ENCODE measurements at regions not wholly inside any gene's neighbourhood (a gene's known extent, or its start where the extent isn't known, plus 50 kb on each side); places are given as distances from the start of the nearest gene placed in this dataset.
A peak's percentile ranks its signal among the peaks of the same experiment; 100 is the strongest.
"Not testable (repeated sequence)": the region's sequence is repeated elsewhere in the genome, so short reads cannot be mapped to it uniquely, and the experiment has no call there.

GRCh38 chr9:89686621-89687020 lies 81.8 kb downstream of the GADD45G start:
- intact Hi-C loops (cut with micrococcal nuclease): no loop called here
- Mint-ChIP-seq H3K27ac (ENCODE audit: low read depth, unreplicated experiment) (peak overlapping the region; percentile 2), H3K4me3 (ENCODE audit: unreplicated experiment) (no peak overlapping the region), H3K27me3 (ENCODE audit: insufficient read depth, unreplicated experiment) (no peaks in the 10 kb centered on the region), H3K9me3 (ENCODE audit: unreplicated experiment) (no peaks in the 10 kb centered on the region), H3K4me1 (ENCODE audit: insufficient read depth, unreplicated experiment) (peaks cover 11% of the 10 kb centered on the region), H3K36me3 (ENCODE audit: insufficient read depth, unreplicated experiment) (no peaks in the 10 kb centered on the region)
- no peak for DNase-seq (ENCODE audit: unreplicated experiment)
- TF ChIP-seq CTCF (IDR thresholded peaks at IDR 0.05; ENCODE audit: unreplicated experiment): no peak
- ChIA-PET CTCF (interaction anchor here (0.6 to 1.5 kb wide), 8 partner anchors 24 to 415 kb away, joined by 3 to 7 read pairs (median 3); no protein-coding TSS in a partner anchor), POLR2A (interaction anchor here (0.7 to 1.4 kb wide), 6 partner anchors 12 to 187 kb away, joined by 3 to 7 read pairs (median 4); no protein-coding TSS in a partner anchor)
- TSS peak; percentile 92 for BruUV-seq (replicated peaks)

GRCh38 chr9:89687188-89687587 lies 82.4 kb downstream of the GADD45G start:
- ChIA-PET CTCF (interaction anchor here (0.7 to 1.5 kb wide), 3 partner anchors 23 to 413 kb away, joined by 3 read pairs; no protein-coding TSS in a partner anchor), POLR2A (no interaction called here)
- intact Hi-C loops (cut with micrococcal nuclease): no loop called here
- no peak overlapping the region for H3K4me3 Mint-ChIP-seq (ENCODE audit: unreplicated experiment)
- DNase-seq (ENCODE audit: unreplicated experiment): no peak
- TF ChIP-seq CTCF (IDR thresholded peaks at IDR 0.05; ENCODE audit: unreplicated experiment): no peak
- H3K9me3 Mint-ChIP-seq (ENCODE audit: unreplicated experiment): no peaks in the 10 kb centered on the region
- no TSS peak for BruUV-seq (replicated peaks)
- peaks cover 11% of the 10 kb centered on the region for H3K4me1 Mint-ChIP-seq (ENCODE audit: insufficient read depth, unreplicated experiment)
- H3K27ac Mint-ChIP-seq (ENCODE audit: low read depth, unreplicated experiment): peak overlapping the region; percentile 2
- H3K27me3 Mint-ChIP-seq (ENCODE audit: insufficient read depth, unreplicated experiment): no peaks in the 10 kb centered on the region
- H3K36me3 Mint-ChIP-seq (ENCODE audit: insufficient read depth, unreplicated experiment): no peaks in the 10 kb centered on the region

GRCh38 chr9:89687848-89688247 lies 83.0 kb downstream of the GADD45G start:
- intact Hi-C loops (cut with micrococcal nuclease): no loop called here
- CTCF ChIA-PET: interaction anchor here (1.2 to 1.5 kb wide), 2 partner anchors 22 to 52 kb away, joined by 3 read pairs; no protein-coding TSS in a partner anchor
- Mint-ChIP-seq H3K27ac (ENCODE audit: low read depth, unreplicated experiment) (no peak overlapping the region), H3K9me3 (ENCODE audit: unreplicated experiment) (no peaks in the 10 kb centered on the region), H3K4me3 (ENCODE audit: unreplicated experiment) (no peak overlapping the region), H3K4me1 (ENCODE audit: insufficient read depth, unreplicated experiment) (peaks cover 11% of the 10 kb centered on the region), H3K27me3 (ENCODE audit: insufficient read depth, unreplicated experiment) (no peaks in the 10 kb centered on the region), H3K36me3 (ENCODE audit: insufficient read depth, unreplicated experiment) (no peaks in the 10 kb centered on the region)
- POLR2A ChIA-PET: no interaction called here
- no peak for TF ChIP-seq CTCF (IDR thresholded peaks at IDR 0.05; ENCODE audit: unreplicated experiment)
- no TSS peak for BruUV-seq (replicated peaks)
- no peak for DNase-seq (ENCODE audit: unreplicated experiment)

GRCh38 chr9:89689321-89689720 lies 84.5 kb downstream of the GADD45G start:
- H3K9me3 Mint-ChIP-seq (ENCODE audit: unreplicated experiment); BruUV-seq (replicated peaks); H3K36me3 Mint-ChIP-seq (ENCODE audit: insufficient read depth, unreplicated experiment); H3K4me3 Mint-ChIP-seq (ENCODE audit: unreplicated experiment); POLR2A ChIA-PET; H3K27me3 Mint-ChIP-seq (ENCODE audit: insufficient read depth, unreplicated experiment); intact Hi-C loops (cut with micrococcal nuclease); H3K27ac Mint-ChIP-seq (ENCODE audit: low read depth, unreplicated experiment); DNase-seq (ENCODE audit: unreplicated experiment): not testable (repeated sequence)
- H3K4me1 Mint-ChIP-seq (ENCODE audit: insufficient read depth, unreplicated experiment): peaks cover 11% of the 10 kb centered on the region
- CTCF ChIA-PET: interaction anchor here (0.6 kb wide), 1 partner anchor 75 kb away, joined by 3 read pairs; no protein-coding TSS in a partner anchor

All from MCF 10A (cell line).